AG08396 (cell line): ENCODE measurements at regions not wholly inside any gene's neighbourhood (a gene's known extent, or its start where the extent isn't known, plus 50 kb on each side); places are given as distances from the start of the nearest gene placed in this dataset.
A peak's percentile ranks its signal among the peaks of the same experiment; 100 is the strongest.

ENCODE experiments used
- DNase-seq: peaks from one replicate; pipeline ENCODE4 v3.0.0; 2012; ENCODE audit warnings: low spot score, mixed read lengths

DNA sequence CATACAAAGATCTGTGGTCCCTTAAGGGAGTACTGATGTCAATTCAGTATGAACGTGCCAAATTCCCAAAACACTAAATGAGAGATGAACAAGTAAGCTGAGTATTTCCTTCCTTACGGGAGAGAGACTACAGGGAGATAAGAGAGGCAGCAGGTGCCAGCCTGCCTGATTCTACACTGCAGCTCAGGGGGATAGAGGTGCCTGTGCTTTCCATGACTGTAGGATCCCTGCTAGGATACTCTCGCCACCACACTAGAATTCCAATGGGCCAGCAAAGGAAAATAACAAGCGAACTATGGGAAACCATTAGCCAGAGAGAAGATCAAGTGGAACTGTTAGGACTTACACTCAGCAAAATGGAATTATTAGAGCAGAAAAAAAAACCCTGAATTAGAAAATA, 198.5 kb upstream of the BTBD3 start:
- no peak for DNase-seq

DNA sequence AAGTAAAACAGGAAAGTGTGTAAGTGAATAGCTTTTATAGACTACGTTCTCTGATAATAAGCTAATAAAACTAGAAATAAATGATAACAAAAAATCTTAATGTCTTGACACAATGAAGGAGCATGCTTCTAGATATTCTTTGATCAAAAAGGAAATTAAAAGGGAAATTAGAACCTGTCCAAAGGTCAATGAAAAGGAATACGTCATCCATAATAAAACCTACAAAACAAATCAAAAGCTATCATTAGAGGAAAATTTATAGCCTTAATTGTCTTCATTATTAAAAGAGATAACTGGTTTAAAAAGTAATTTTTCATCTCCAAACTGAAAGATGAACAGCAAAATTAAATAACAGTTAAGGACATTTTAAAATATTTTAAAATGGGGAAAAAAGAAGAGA, 196.3 kb upstream of the BTBD3 start:
- DNase-seq, result no peak

DNA sequence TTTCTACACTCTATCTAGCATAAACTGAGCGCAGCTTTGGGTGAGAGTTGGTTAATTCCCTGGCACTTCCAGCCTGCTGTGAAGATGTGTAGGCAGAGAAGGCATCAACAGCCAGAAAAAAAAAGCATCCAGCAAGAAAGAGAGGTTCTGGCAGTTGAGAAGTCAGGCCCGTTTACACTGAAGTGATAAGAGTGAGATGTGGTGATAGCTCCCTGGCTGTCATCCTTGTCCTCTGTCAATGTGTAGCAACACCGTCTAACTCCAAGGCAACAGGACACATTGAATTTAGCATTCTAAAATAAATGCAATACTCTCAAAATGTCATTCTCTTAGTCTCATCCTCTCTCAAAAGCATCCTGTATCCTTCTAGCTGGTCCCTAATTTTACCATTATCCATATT, 193.6 kb upstream of the BTBD3 start:
- DNase-seq, result no peak

DNA sequence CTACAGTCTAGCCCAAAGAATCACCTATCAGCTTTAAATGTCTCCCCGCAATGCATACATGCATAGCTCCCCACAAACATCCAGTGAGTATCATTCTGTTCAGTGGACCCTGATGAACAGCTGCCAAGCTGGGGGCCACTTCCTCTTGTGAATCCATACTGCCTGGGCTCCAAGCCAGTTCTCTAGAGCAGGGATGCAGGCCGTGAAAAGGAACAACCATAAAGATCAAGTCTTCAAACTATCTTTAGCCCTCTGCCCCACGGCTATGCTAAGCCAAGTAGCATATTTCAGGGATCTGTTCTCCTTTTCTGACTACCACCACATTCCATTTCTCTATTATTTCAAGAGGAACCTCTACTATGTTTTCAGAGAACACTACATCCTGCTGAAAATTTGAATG, 191.7 kb upstream of the BTBD3 start:
- DNase-seq, result no peak

DNA sequence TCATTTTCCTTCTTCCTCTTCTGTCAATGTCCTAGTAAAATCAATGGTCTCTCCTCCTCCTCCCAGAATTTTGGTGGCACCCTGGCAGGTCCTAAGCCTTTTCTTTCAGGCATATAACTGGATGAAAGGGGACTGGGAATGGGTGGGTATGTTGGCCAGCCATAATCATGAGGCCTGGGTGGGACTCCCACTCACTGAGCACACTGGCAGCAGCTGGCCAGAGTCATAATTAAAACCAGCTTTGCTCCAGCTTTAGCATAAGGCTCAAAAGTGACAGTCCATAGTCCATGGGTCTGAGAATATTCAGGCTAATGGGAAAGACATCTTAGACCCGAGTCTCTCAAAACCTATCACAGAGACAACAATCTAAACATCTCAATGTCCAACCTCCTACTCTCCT, 190.0 kb upstream of the BTBD3 start:
- DNase-seq, result no peak

GRCh38 chr20:11728937-11729336, 188.8 kb upstream of the BTBD3 start:
- no peak for DNase-seq

DNA sequence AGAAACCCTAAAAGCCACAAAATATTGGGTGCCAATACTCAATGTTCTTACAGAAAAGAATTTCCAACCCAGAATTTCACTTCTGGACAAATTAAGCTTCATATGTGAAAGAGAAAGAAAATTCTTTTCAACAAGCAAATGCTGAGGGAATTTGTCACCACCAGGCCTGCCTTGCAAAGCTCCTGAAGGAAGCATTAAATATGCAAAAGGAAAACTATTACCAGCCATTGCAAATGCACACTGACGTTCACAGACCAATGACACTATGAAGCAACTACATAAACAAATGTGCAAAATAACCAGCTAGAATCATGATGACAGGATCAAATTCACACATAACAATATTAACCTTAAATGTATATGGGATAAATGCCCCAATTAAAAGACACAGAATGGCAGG, 187.9 kb upstream of the BTBD3 start:
- DNase-seq, result no peak

DNA sequence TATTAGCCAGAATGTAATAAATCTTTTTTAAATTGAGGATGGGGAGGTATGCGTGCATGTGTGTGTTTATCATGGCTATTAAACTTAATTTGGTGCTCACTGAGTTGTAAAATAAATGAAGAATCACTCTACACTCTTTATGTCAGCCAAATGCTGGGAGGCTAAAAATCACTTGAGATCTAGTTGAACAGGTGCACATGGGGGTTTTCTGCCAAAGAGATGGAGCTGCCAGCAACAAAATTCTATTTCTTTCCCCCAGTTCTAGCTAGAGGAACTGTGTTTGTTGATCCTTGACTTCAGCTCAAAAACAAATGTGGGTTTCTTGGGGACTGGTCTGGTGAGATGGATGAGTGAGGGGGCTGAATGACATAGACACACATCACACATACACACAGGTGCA, 183.3 kb upstream of the BTBD3 start:
- DNase-seq, result no peak

GRCh38 chr20:11738852-11739251, 178.8 kb upstream of the BTBD3 start:
- no peak for DNase-seq

DNA sequence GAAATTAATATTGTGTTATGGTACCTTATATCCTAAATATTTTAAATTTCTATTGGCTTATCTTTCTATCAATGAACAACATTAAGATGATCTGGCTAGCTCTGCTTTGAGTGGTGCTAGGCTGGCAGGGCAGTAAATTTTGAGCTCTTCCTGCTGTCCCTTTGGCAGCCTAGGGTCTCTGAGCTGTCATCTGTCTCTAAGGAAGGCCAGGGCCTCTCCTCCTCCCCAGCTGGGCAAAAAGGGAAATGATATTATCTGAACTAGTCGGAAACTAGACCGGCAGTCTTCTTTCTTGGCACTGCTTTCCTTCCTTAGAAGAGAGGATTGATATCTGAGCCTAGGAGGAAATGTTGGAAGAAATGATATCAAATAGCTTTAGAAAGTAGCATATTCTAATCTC, 176.7 kb upstream of the BTBD3 start:
- DNase-seq, result no peak

DNA sequence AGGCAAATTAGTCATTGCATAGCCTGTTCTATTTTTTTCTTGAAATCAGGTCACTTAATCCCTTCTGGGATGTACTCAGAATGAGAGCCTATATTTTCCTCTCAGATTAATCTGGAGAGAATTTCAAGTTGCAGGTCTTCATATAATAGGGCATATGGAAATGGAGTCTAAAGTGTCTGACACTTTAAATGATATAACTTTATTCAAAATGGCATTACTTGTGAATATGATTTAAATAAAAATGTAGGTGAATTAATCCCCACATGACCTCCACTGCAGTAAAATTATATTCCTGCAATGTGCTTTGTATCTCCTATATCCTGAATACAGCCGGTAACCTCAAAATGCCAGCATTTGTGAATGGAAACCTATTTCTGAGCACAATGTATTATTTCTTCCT, 172.5 kb upstream of the BTBD3 start:
- no peak for DNase-seq

- no peak for DNase-seq
Observed at GRCh38 chr20:11748436-11748835, 169.3 kb upstream of the BTBD3 start.

GRCh38 chr20:11752336-11752735, 165.4 kb upstream of the BTBD3 start:
- DNase-seq, result no peak

DNA sequence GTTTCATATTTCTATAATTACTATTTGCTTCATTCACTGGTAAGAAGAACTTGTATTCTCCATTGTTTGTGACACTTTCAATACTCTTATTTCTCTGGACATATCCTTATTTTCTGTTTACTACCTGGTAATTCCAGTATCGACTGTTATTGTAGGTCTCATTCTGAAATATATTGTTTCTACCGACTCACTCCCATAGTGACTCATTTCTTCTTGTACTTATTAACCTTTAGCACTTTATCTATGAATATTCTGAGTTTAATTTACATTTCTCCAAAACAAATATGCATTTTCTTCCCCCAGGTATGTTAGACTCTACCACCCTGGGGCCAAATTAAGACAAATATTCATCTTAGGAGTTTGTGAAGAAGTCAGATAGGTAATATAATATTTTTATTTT, 164.5 kb upstream of the BTBD3 start:
- no peak for DNase-seq

GRCh38 chr20:11754451-11754850, 163.2 kb upstream of the BTBD3 start:
- no peak for DNase-seq

DNA sequence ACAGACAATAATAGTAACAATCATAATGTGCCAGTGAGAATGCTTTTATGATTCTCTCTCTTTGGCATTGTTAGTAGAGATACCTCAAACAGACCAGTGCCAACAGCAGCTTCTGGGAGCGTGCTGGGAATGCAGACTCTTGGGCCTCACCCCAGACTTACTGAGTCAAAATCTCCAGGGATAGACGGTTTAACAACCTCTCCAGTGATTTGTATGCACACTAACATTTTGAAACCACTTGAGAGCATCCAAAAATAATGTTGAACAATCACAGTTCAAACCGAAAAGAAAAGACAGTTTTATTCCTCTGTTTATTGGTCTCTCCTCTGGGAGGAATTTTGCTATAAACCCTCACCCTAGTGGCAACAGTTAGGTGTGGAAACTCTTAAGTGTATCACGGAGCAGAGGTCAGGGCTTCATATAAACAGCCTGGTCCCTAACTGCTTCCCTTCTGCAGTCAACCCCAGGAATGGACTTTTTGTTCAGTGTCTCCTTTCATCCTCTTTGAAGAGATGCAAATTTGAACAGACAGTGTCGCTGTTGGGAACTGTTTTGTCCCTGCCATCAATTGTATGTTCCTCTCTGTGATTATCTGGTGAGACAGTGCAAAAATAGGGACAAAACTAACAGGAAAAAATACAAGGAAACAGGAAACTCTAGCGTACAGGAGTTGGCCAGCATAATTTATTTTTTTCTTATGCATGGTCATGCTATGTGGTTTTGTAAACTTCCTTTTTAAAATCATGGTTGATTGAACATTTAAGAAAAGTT, 162.4 kb upstream of the BTBD3 start:
- DNase-seq, result no peak

- DNase-seq, result no peak
Observed at GRCh38 chr20:11761497-11761896, 156.2 kb upstream of the BTBD3 start.

DNA sequence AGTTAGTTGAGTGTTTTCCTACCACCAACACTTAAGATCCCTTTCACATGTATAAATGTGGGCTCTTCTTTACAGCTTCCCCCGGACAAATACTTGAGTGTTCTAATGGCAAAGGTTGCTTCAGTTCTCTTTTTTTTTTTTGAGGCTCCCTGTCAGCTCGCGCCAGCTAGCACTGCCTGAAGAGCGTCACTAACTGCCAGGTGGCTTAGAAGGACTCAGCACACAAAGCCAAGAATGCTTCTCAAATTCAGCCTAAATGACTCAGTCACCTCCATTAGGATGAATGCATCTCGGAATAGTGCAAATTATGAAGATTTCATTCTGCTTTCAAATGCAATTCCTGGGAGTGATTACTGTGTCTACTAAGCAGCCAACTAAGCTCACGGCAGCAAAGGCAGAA, 150.7 kb upstream of the BTBD3 start:
- DNase-seq, result peak; percentile 14

DNA sequence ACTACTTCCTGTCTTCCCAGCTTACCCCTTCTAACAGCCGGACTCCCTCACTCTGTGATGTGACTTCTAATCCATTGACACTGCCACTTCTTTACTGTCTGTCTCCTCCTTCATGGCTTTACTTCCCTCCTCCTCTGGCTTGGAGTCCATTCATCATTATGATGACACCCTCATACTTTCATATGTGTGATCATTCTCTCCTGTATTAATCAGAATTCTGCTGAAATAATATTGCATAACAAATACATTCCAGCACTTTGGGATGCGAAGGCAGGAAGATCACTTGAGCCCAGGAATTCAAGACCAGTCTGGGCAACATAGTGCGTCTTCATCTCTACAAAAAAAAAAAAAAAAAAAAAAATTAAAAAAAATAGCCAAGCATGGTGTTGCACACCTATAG, 147.9 kb upstream of the BTBD3 start:
- DNase-seq, result no peak

- DNase-seq, result no peak
Observed at GRCh38 chr20:11772226-11772730, 145.4 kb upstream of the BTBD3 start.

DNA sequence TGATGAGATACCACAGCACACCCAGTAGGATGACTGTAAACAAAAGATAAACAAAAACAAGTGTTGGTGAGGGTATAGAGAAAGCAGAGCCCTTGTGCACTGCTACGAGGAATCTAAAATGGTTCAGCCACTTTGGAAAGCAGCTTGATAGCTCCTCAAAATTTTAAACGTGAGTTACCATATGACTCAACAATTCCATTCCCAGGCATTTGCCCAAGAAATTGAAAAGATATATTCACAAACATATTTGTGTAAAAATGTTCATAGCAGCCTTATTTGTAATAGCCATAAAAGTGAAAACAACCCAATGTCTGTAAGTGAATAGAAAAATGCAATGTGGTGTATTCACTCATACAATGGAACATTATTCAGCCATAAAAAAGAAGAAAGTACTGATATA, 141.0 kb upstream of the BTBD3 start:
- no peak for DNase-seq

DNA sequence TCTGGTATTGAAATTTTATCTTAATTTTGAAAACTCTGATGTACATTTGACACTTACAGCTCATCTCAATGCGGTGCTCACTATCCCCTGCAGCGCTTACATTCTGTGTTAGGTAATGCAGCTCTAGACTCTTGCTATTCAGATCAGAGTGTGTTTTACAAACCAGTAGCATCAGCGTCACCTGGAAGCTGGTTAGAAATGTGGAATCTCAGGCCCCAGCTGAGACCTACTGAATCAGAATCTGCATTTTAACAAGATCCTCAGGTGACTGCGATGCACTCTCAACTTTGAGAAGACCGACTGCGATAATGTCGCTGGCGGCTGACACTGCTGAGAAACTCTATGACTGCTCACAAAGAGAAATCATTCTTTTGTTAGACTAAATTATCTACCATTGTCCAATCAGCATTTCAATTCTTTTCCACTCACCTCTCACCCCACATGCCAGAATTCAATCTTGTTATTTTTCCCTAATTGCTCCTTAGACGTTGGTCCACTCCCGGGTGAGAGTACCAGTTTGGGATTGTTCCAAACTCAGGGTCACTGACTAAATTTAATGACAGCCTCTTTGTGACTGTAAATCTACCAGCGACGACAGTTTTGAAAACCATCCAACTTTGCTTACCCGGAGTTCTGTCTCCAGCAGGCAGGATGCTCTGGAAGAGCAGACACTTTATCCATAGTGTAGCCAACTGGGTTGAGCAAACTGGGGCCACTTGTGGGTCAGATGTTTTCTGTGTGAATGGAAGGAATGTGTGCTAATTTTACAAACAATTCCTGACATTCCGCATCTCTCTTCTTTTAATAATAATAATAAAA, 140.1 kb upstream of the BTBD3 start:
- peak; percentile 56 for DNase-seq

- DNase-seq, result no peak
Observed at GRCh38 chr20:11778206-11778570, 139.5 kb upstream of the BTBD3 start.
